Brain microvascular endothelial cell (primary cell): ENCODE measurements at regions not wholly inside any gene's neighbourhood (a gene's known extent, or its start where the extent isn't known, plus 50 kb on each side); places are given as distances from the start of the nearest gene placed in this dataset.
A peak's percentile ranks its signal among the peaks of the same experiment; 100 is the strongest.

Source experiments
- DNase-seq: peaks from one replicate; pipeline ENCODE4 v3.0.0-alpha.2; 2020
- H3K27ac ChIP-seq: fragments of 250-450 bp; sonication (Bioruptor Pico); 2 replicates; pipeline ENCODE4 v1.5.1; 2020; ENCODE audit warnings: mild to moderate bottlenecking, moderate library complexity
- H3K27me3 ChIP-seq: fragments of 250-450 bp; sonication (Bioruptor Pico); replicated peaks from 2 replicates; pipeline ENCODE4 v1.5.1; 2020; ENCODE audit warnings: mild to moderate bottlenecking
- H3K36me3 ChIP-seq: fragments of 250-450 bp; sonication (Bioruptor Pico); replicated peaks from 2 replicates; pipeline ENCODE4 v1.5.1; 2020; ENCODE audit warnings: mild to moderate bottlenecking
- H3K4me3 ChIP-seq: 2 replicates; pipeline ENCODE4 v1.5.1; 2011; ENCODE audit warnings: low read depth, mild to moderate bottlenecking, control low read depth, low read length, moderate library complexity
- in situ Hi-C: cut with HindIII; loops from 2 replicates; pipeline ENCODE4 v1.10.0; 2017; ENCODE audit warnings: low sequenced_read_pairs, low pct_ligation_motif_present
- TF ChIP-seq, protein P1 (sequence below): IDR thresholded peaks from 2 replicates; pipeline ENCODE4 v1.5.1; 2011; ENCODE audit warnings: low read depth, mild to moderate bottlenecking, moderate library complexity, low read length, control low read depth, inconsistent platforms; ENCODE audit errors: missing control alignments

DNA sequence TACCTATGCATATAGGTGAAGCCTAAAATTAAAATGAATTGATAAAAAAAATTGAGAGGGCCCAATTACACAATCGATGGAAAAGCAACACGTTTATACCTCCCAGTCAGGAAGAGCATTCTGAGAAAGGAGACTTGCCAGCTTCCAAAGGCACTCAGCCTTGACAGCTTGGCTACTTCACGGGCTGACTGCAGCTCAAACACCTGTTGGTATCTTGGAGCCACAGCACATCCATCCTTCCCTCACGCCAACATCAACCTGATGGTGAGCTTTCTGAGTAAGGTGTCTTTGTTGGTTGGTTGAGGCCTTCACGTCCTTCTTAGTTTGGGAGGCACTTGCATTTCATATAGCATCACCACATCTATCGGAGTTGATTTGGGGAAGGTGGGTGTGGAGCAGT, 598.9 kb upstream of the DIPK2B start:
- H3K27ac ChIP-seq: no peak overlapping the region
- no peak overlapping the region for H3K4me3 ChIP-seq

DNA sequence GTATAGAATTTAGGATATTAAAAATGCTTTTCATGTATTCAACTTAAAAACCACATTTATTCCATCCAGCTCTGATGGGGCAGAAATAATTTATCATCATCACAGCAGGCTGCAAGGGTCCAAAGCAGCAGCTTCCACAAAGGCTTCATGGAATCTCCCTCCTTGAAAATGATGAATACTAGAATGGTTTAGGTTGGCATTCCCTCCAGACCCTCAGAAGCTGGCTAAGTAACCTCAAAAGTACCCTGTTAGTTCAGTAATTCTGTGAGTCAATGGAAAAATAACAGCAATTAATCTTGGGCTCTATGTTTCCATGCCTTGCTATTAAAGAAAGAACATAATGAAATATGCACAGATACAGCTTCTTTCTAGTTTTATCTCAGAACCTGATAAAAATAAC, 594.9 kb upstream of the DIPK2B start:
- Histone ChIP-seq H3K27ac (no peak overlapping the region), H3K36me3 (no peaks in the 10 kb centered on the region), H3K27me3 (no peaks in the 10 kb centered on the region), H3K4me3 (no peak overlapping the region)
- TF ChIP-seq, protein P1, sequence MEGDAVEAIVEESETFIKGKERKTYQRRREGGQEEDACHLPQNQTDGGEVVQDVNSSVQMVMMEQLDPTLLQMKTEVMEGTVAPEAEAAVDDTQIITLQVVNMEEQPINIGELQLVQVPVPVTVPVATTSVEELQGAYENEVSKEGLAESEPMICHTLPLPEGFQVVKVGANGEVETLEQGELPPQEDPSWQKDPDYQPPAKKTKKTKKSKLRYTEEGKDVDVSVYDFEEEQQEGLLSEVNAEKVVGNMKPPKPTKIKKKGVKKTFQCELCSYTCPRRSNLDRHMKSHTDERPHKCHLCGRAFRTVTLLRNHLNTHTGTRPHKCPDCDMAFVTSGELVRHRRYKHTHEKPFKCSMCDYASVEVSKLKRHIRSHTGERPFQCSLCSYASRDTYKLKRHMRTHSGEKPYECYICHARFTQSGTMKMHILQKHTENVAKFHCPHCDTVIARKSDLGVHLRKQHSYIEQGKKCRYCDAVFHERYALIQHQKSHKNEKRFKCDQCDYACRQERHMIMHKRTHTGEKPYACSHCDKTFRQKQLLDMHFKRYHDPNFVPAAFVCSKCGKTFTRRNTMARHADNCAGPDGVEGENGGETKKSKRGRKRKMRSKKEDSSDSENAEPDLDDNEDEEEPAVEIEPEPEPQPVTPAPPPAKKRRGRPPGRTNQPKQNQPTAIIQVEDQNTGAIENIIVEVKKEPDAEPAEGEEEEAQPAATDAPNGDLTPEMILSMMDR: no peak
- no peak for DNase-seq
- in situ Hi-C loops: no loop called here

More for the DNA sequence above, 598.9 kb upstream of the DIPK2B start:
- Histone ChIP-seq H3K36me3 (no peaks in the 10 kb centered on the region), H3K27me3 (no peaks in the 10 kb centered on the region)
- no peak for DNase-seq
- TF ChIP-seq, protein P1: no peak
- in situ Hi-C loops: no loop called here

DNA sequence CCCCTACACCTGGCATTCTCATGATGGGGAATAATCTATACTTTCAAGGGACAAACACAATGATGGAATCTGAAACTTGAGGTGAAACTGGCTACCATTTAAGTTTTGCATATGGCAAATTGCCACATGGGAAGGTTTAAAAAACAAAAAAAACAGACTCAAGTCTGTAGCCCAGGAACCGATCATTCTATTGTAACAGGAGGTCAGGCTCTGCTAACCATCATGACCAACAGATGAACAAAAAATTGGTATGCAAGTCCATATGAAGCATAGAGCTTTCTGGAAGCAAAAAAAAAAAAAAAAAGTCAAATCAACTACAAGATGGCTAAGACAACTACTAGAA, 594.3 kb upstream of the DIPK2B start:
- TF ChIP-seq, protein P1: no peak
- Histone ChIP-seq H3K27me3 (no peaks in the 10 kb centered on the region), H3K36me3 (no peaks in the 10 kb centered on the region), H3K4me3 (no peak overlapping the region), H3K27ac (no peak overlapping the region)
- DNase-seq: no peak
- in situ Hi-C loops: no loop called here

DNA sequence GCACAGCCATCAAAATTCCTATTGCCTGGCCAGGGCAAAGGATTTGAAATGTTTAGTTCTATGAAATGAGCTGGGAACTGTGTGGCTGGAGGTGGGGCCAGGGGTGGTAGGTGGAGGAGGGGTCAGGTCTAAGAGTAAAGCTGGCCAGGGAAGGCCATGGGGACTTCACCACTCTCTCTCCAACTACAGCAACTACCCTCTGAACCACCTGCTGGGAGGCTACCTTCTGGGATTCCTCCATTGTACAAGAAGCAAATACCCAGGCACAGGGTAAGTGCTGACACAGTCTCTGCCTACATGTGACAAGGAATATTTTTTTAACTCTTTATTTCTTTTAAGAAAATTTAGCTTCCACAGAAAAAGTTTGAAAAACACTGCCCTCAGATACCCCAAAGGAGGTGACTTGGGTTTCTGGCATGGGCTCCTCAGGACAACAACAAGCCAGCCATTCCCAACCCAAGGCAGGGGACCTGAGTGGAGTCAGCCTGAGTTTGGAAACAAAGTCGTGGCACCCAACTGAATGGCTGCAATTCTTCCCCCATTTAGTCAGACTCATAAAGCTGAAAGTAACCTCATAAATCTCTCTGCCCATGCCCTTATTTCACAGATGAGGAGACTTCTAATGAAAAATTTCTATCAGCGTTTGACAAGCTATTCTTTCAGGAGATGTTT, 593.8 kb upstream of the DIPK2B start:
- no peak for DNase-seq
- Histone ChIP-seq H3K27me3 (no peaks in the 10 kb centered on the region), H3K36me3 (no peaks in the 10 kb centered on the region), H3K27ac (no peak overlapping the region), H3K4me3 (no peak overlapping the region)
- in situ Hi-C loops: no loop called here
- TF ChIP-seq, protein P1: no peak

DNA sequence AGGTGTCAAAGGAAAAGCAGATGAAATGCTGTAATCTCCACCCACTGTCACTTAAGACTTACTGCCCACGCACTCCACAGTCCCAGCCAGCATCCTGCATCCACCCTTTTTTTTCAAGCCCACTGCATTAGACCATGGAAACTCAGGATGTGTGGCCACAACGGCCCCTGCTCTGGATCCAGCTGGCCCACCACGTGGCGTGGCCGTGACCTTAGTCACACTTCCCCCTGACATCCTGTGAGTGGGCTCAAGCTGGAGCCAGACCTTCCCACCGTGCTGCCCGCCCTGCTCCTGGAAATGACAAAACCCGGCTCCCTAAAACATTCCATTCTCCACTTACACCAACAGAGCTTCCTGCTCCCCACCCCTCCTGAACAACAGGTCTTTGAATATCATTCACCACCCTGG, 588.3 kb upstream of the DIPK2B start:
- Histone ChIP-seq H3K27me3 (no peaks in the 10 kb centered on the region), H3K36me3 (no peaks in the 10 kb centered on the region), H3K27ac (no peak overlapping the region), H3K4me3 (no peak overlapping the region)
- in situ Hi-C loops: no loop called here
- no peak for DNase-seq
- TF ChIP-seq, protein P1: no peak

DNA sequence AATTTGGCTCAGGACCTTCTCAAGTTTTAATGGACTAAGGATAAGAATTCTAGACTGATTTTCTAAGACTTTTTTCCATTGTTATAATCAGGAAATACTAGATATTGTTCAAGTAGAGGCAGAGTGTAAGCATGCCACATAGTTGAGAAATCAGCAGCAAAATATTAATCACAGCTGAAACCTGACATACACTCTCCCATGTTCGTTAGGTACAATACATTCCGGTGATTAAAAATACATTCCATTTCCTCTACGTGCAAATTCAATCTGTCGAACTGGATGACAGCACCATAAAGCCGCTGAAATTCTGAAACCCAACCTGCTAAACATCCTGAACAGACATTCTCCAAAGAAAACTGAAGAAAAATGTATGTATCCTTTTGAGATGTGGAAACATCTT, 587.6 kb upstream of the DIPK2B start:
- in situ Hi-C loops: no loop called here
- Histone ChIP-seq H3K27ac (peak overlapping the region; percentile 5), H3K4me3 (no peak overlapping the region)

More for the DNA sequence above, 587.6 kb upstream of the DIPK2B start:
- Histone ChIP-seq H3K36me3 (no peaks in the 10 kb centered on the region), H3K27me3 (no peaks in the 10 kb centered on the region)
- DNase-seq: no peak
- TF ChIP-seq, protein P1: no peak
